CD4-positive, alpha-beta T cell (primary cell): ENCODE measurements at regions not wholly inside any gene's neighbourhood (a gene's known extent, or its start where the extent isn't known, plus 50 kb on each side); places are given as distances from the start of the nearest gene placed in this dataset.

ENCODE experiments used
- ATAC-seq: fragments of 200-7000 bp; cut with Tn5 transposase; one replicate; pipeline ENCODE4 v1.10.0; 2022; ENCODE audit warnings: mild to moderate bottlenecking; ENCODE audit not compliant: poor library complexity
- CTCF ChIA-PET: fragments of 350-600 bp; sonication (Branson Sonifier 250); formaldehyde crosslinking; loops from one replicate; lab custom pipeline; 2021; ENCODE audit warnings: antibody characterized with exemption, inconsistent platforms; lab: Charles Lee
- POLR2A ChIA-PET: fragments of 350-600 bp; sonication (Branson Sonifier 250); formaldehyde crosslinking; loops from one replicate; lab custom pipeline; 2021; ENCODE audit warnings: antibody characterized with exemption, inconsistent platforms; lab: Charles Lee
- DNase-seq, 14 experiments: peaks; one replicate each; pipeline ENCODE4 v3.0.0-alpha.2; 2013 to 2020; ENCODE audit warnings: mixed read lengths in 2 of 14
- H3K27ac ChIP-seq, 2 donors: one replicate each; pipeline versions ENCODE4 v1.5.1 to v1.7.0; 2013; ENCODE audit warnings: low read length in 2 of 2, low read depth in 1 of 2, mild to moderate bottlenecking in 1 of 2
- H3K27me3 ChIP-seq, 2 experiments: 1 replicate in 1 of 2; 2 replicates in 1 of 2; pipeline versions ENCODE4 v1.6.1 to v1.7.0; 2013; ENCODE audit warnings: low read length in 2 of 2, control low read depth in 1 of 2, mild to moderate bottlenecking in 1 of 2, moderate library complexity in 1 of 2; ENCODE audit not compliant: insufficient read depth in 2 of 2, control insufficient read depth in 1 of 2
- H3K36me3 ChIP-seq: one replicate; pipeline ENCODE4 v1.6.1; 2013; ENCODE audit warnings: low read length, control low read depth; ENCODE audit not compliant: insufficient read depth
- H3K4me1 ChIP-seq: one replicate; pipeline ENCODE4 v1.6.1; 2013; ENCODE audit warnings: low read length, control low read depth; ENCODE audit not compliant: insufficient read depth
- H3K4me3 ChIP-seq: one replicate; pipeline ENCODE4 v1.5.1; 2013; ENCODE audit warnings: mild to moderate bottlenecking, low read length, moderate library complexity
- H3K9me3 ChIP-seq, 2 experiments: 1 replicate in 1 of 2; 2 replicates in 1 of 2; pipeline versions ENCODE4 v1.6.1 to v1.7.0; 2013; ENCODE audit warnings: low read length in 2 of 2, mild to moderate bottlenecking in 2 of 2, control low read depth in 1 of 2, moderate library complexity in 1 of 2; ENCODE audit not compliant: control insufficient read depth in 1 of 2, insufficient read depth in 1 of 2
- H3K27ac Mint-ChIP-seq: one replicate; pipeline ENCODE4 v1.8.0; 2020; ENCODE audit warnings: mixed read lengths
- H3K27me3 Mint-ChIP-seq: one replicate; pipeline ENCODE4 v1.8.0; 2021; ENCODE audit warnings: mixed read lengths
- H3K36me3 Mint-ChIP-seq: one replicate; pipeline ENCODE4 v1.8.0; 2021; ENCODE audit warnings: low read depth, mixed read lengths
- H3K4me1 Mint-ChIP-seq: one replicate; pipeline ENCODE4 v1.8.0; 2021; ENCODE audit warnings: low read depth, mixed read lengths
- H3K4me3 Mint-ChIP-seq: one replicate; pipeline ENCODE4 v1.8.0; 2020; ENCODE audit warnings: mild to moderate bottlenecking, mixed read lengths
- H3K9me3 Mint-ChIP-seq: one replicate; pipeline ENCODE4 v1.8.0; 2020; ENCODE audit warnings: mixed read lengths
- CTCF ChIP-seq: fragments of 200-600 bp; IDR thresholded peaks from one replicate; pipeline ENCODE4 v1.8.0; 2022; ENCODE audit warnings: antibody characterized with exemption, mild to moderate bottlenecking
- intact Hi-C, 2 experiments: fragments of 100-400 bp; cut with DNase I in 1 of 2; cut with micrococcal nuclease in 1 of 2; formaldehyde crosslinking; loops; one replicate each; pipeline versions ENCODE4 v1.15.1 to v1.9.0; 2023 to 2025; cut with DNase I, micrococcal nuclease

GRCh38 chr3:135565546-135565945, 400.0 kb upstream of the PPP2R3A start:
- ChIA-PET CTCF (no interaction called here), POLR2A (no interaction called here)
- Mint-ChIP-seq H3K9me3 (no peaks in the 10 kb centered on the region), H3K4me3 (no peak overlapping the region), H3K27ac (no peak overlapping the region), H3K4me1 (no peaks in the 10 kb centered on the region), H3K27me3 (no peaks in the 10 kb centered on the region), H3K36me3 (no peaks in the 10 kb centered on the region)
- H3K4me1 ChIP-seq: no peaks in the 10 kb centered on the region
- no peak for TF ChIP-seq CTCF
- no peak for DNase-seq
- H3K36me3 ChIP-seq: no peaks in the 10 kb centered on the region
- H3K9me3 ChIP-seq: peaks cover 0 to 8% of the 10 kb centered on the region in 2 experiments
- intact Hi-C loops: no loop called here
- H3K27ac ChIP-seq: no peak overlapping the region
- H3K4me3 ChIP-seq: no peak overlapping the region
- ATAC-seq: no peak
- H3K27me3 ChIP-seq: no peaks in the 10 kb centered on the region

GRCh38 chr3:135567223-135567622, 398.3 kb upstream of the PPP2R3A start:
- peaks cover 0 to 11% of the 10 kb centered on the region in 2 experiments for H3K9me3 ChIP-seq
- no peaks in the 10 kb centered on the region for H3K27me3 ChIP-seq
- no peak overlapping the region for H3K27ac Mint-ChIP-seq
- ChIA-PET POLR2A (no interaction called here), CTCF (no interaction called here)
- no peaks in the 10 kb centered on the region for H3K9me3 Mint-ChIP-seq
- no peak overlapping the region for H3K4me3 ChIP-seq
- ATAC-seq: no peak
- H3K4me1 ChIP-seq: no peaks in the 10 kb centered on the region
- intact Hi-C loops: no loop called here
- H3K4me1 Mint-ChIP-seq: no peaks in the 10 kb centered on the region
- no peak overlapping the region for H3K4me3 Mint-ChIP-seq
- no peaks in the 10 kb centered on the region for H3K36me3 ChIP-seq
- no peak overlapping the region for H3K27ac ChIP-seq
- DNase-seq: no peak
- no peaks in the 10 kb centered on the region for H3K36me3 Mint-ChIP-seq
- H3K27me3 Mint-ChIP-seq: no peaks in the 10 kb centered on the region
- no peak for TF ChIP-seq CTCF

GRCh38 chr3:135576751-135577150, 388.8 kb upstream of the PPP2R3A start:
- H3K27ac ChIP-seq: no peak overlapping the region
- CTCF ChIA-PET: no interaction called here
- no peak overlapping the region for H3K27ac Mint-ChIP-seq
- no peaks in the 10 kb centered on the region for H3K36me3 Mint-ChIP-seq
- no peak overlapping the region for H3K4me3 ChIP-seq
- TF ChIP-seq CTCF: no peak
- POLR2A ChIA-PET: no interaction called here
- no peak overlapping the region for H3K4me3 Mint-ChIP-seq
- H3K4me1 ChIP-seq: no peaks in the 10 kb centered on the region
- H3K27me3 Mint-ChIP-seq: peaks cover 10% of the 10 kb centered on the region
- no peaks in the 10 kb centered on the region for H3K9me3 Mint-ChIP-seq
- no peaks in the 10 kb centered on the region for H3K36me3 ChIP-seq
- no peaks in the 10 kb centered on the region for H3K4me1 Mint-ChIP-seq
- intact Hi-C loops: no loop called here
- H3K27me3 ChIP-seq: no peaks in the 10 kb centered on the region
- no peaks in the 10 kb centered on the region for H3K9me3 ChIP-seq
- ATAC-seq: no peak
- no peak for DNase-seq
